ENCODE measurements at regions not wholly inside any gene's neighbourhood (a gene's known extent, or its start where the extent isn't known, plus 50 kb on each side); places are given as distances from the start of the nearest gene placed in this dataset.

- TF ChIP-seq GATA2 (IDR thresholded peaks at IDR 0.05; ENCODE audit: low read depth, low read length) (no peak), GATA3 (IDR thresholded peaks at IDR 0.05; ENCODE audit: low read depth, low read length) (no peak)
These were observed 125.9 kb upstream of the FGF3 start for GRCh38 chr11:69945157-69945556.
